ENCODE measurements at regions not wholly inside any gene's neighbourhood (a gene's known extent, or its start where the extent isn't known, plus 50 kb on each side); places are given as distances from the start of the nearest gene placed in this dataset.

DNA sequence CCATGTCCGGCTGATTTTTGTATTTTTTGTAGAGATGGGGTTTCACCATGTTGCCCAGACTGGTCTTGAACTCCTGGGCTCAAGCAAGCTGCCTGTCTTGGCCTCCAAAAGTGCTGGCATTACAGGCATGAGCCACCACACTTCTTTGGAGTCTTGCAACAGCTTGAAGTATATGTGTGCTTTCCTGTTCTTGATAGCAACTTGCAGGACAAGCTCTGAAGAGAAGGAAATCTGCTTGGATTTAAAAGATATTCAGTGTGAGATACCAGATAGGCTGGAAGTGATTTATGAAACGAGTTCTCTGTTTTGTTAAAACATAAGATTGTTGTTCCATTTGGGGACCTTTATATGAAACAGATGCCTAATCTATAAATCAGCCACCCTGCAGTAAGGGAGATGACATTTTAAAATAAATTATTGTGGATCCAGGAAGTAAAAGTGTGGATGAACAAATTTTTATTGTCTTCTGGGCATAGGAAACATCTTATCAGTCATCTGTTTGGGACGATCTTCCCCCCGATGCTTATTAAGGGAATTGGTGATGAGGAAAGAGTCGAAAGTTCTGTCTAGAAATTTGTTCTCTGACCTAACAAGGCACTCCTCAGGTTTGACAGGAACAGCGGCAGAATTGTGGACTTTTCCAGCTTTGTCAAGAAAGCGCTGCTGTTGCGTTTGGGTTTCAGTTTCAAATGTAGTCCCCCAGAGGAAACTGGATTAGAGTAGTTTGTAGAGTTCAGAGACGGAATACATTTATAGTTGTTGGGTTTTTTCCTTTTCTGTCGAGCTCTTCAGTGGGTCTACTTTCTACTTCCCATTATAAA lies 53.7 kb upstream of the MAGI1 start:
- Histone ChIP-seq H3K27me3 (ENCODE audit: control insufficient read depth, extremely low read depth, insufficient read depth, low read length) (no peaks in the 10 kb centered on the region), H3K36me3 (ENCODE audit: control insufficient read depth in 2 of 2, extremely low read depth in 1 of 2, insufficient read depth in 2 of 2, low read length in 2 of 2) (no peaks in the 10 kb centered on the region), H3K4me1 (ENCODE audit: control insufficient read depth, extremely low read depth, insufficient read depth, low read length) (no peaks in the 10 kb centered on the region), H3K9ac (ENCODE audit: control insufficient read depth, extremely low read depth, insufficient read depth, low read length) (no peak overlapping the region), H3K4me3 (ENCODE audit: control insufficient read depth in 2 of 3, extremely low read depth in 1 of 3, insufficient read depth in 2 of 3, low read depth in 1 of 3, low read length in 3 of 3) (no peak overlapping the region), H4K20me1 (ENCODE audit: control insufficient read depth, extremely low read depth, insufficient read depth, low read length) (no peaks in the 10 kb centered on the region), H3K9me3 (ENCODE audit: control insufficient read depth, low read depth, low read length) (peaks cover 3% of the 10 kb centered on the region), H3K4me2 (ENCODE audit: control insufficient read depth, extremely low read depth, insufficient read depth, low read depth, low read length) (no peak overlapping the region), H3K79me2 (ENCODE audit: control insufficient read depth, insufficient read depth, low read length) (no peaks in the 10 kb centered on the region), H3K9me1 (ENCODE audit: control insufficient read depth, extremely low read depth, insufficient read depth, low read length) (no peaks in the 10 kb centered on the region), H2AFZ (ENCODE audit: control insufficient read depth, low read length) (no peak overlapping the region), H3K27ac (ENCODE audit: control insufficient read depth, insufficient read depth, low read length) (no peak overlapping the region)
- TF ChIP-seq CTCF (optimal IDR thresholded peaks at IDR 0.05 in 1 of 3, IDR thresholded peaks at IDR 0.05 in 1 of 3, conservative IDR thresholded peaks at IDR 0.05 in 1 of 3; ENCODE audit: extremely low read depth in 1 of 3, insufficient read depth in 2 of 3, low read length in 3 of 3) (no peak), EZH2 (IDR thresholded peaks at IDR 0.05; ENCODE audit: low read length) (no peak)
- dilution Hi-C loops (cut with MboI; ENCODE audit: extremely low pct_ligation_motif_present, low sequenced_read_pairs) = no loop called here
- no peak for DNase-seq (ENCODE audit: low read depth, low spot score)
- FAIRE-seq = no peak
